BE2C (cell line): ENCODE measurements at regions not wholly inside any gene's neighbourhood (a gene's known extent, or its start where the extent isn't known, plus 50 kb on each side); places are given as distances from the start of the nearest gene placed in this dataset.

ENCODE experiments used
- DNase-seq: peaks from one replicate; pipeline ENCODE4 v3.0.0-alpha.2; 2020
- H3K27me3 ChIP-seq: fragments of 250-450 bp; sonication (Bioruptor Pico); 2 replicates; pipeline ENCODE4 v1.5.1; 2020; ENCODE audit warnings: mild to moderate bottlenecking
- H3K36me3 ChIP-seq: fragments of 250-450 bp; sonication (Bioruptor Pico); 2 replicates; pipeline ENCODE4 v1.5.1; 2020; ENCODE audit warnings: mild to moderate bottlenecking
- H3K4me1 ChIP-seq: fragments of 250-450 bp; sonication (Bioruptor Pico); 2 replicates; pipeline ENCODE4 v1.5.1; 2020
- H3K4me3 ChIP-seq: 2 replicates; pipeline ENCODE4 v1.5.1; 2011; ENCODE audit warnings: low read depth, low read length
- H3K9me3 ChIP-seq: fragments of 250-450 bp; sonication (Bioruptor Pico); 2 replicates; pipeline ENCODE4 v1.5.1; 2020
- CTCF ChIP-seq: IDR thresholded peaks from 2 replicates; pipeline ENCODE4 v1.5.1; 2012; ENCODE audit warnings: mild to moderate bottlenecking, low read depth, low read length

DNA sequence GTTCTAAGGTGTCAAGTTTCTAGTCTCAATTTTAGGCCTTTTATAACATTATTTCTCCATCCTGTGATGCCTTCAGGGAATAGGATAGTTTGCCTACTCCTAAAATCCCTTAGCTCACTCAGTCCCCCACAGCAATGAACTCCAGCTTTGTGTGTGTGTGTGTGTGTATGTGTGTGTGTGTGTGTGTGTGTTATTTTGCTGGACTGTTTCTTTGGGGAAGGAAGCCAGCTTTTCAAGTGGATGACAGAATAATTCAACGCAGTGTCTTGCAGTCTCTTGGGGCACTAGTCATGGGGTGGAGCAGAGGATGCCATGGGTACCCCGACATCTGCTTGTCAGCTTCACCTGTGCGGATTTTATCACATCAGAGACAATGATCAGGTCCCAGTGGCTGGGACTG lies 262.8 kb upstream of the DAPK1 start:
- Histone ChIP-seq H3K27me3 (no peaks in the 10 kb centered on the region), H3K4me1 (no peaks in the 10 kb centered on the region), H3K36me3 (no peaks in the 10 kb centered on the region), H3K4me3 (no peak overlapping the region), H3K9me3 (no peaks in the 10 kb centered on the region)
- DNase-seq = no peak
- no peak for TF ChIP-seq CTCF

DNA sequence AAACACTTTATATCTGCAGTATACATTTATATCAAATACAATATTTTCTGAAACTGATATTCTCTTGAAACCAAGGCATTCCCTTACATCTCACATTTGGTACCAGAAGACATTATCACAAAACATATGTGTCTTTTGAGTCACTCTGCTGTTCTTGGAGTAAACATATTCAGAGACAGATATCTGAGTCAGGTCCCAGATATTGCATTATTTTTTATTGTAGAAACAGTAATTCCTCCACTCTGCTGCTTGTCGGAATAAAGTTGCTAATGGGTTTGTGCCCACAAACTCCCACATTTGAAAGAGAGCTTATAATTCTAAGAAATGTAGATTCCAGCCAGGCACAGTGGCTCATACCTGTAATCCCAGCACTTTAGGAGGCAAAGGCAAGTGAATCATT lies 261.1 kb upstream of the DAPK1 start:
- Histone ChIP-seq H3K9me3 (no peaks in the 10 kb centered on the region), H3K4me3 (no peak overlapping the region), H3K36me3 (no peaks in the 10 kb centered on the region), H3K4me1 (no peaks in the 10 kb centered on the region), H3K27me3 (no peaks in the 10 kb centered on the region; the same call in 1 of the 2 replicates)
- TF ChIP-seq CTCF = no peak
- DNase-seq = no peak

DNA sequence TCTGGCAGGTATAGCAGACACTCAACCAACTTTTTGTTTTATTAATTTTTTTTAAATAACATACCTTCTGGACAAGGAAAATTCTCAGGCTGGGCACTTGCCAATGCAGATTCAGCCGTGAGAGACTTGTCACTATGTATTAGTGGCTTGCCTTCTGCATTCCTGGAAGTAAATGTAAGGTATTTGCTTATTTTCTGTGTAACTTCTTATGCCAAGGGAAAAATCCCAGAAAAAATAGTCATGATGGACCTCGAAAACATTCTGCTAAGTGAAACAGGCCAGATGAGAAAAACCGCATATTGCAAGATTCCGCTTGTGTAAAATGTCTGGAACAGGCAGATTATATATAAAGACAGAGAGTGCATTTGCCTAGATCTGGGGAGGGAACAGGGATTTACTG lies 260.3 kb upstream of the DAPK1 start:
- H3K4me3 ChIP-seq = no peak overlapping the region
- no peak for TF ChIP-seq CTCF
- H3K9me3 ChIP-seq = no peaks in the 10 kb centered on the region
- H3K36me3 ChIP-seq = no peaks in the 10 kb centered on the region
- no peaks in the 10 kb centered on the region; the same call in 1 of the 2 replicates for H3K27me3 ChIP-seq
- H3K4me1 ChIP-seq = no peaks in the 10 kb centered on the region
- no peak for DNase-seq

- no peaks in the 10 kb centered on the region for H3K4me1 ChIP-seq
- H3K9me3 ChIP-seq = no peaks in the 10 kb centered on the region
- no peaks in the 10 kb centered on the region; the same call in 1 of the 2 replicates for H3K27me3 ChIP-seq
- no peak for TF ChIP-seq CTCF
- no peak for DNase-seq
- H3K36me3 ChIP-seq = no peaks in the 10 kb centered on the region
- H3K4me3 ChIP-seq = no peak overlapping the region
Observed at GRCh38 chr9:87238545-87238944, 259.1 kb upstream of the DAPK1 start.

GRCh38 chr9:87239312-87239711 lies 258.4 kb upstream of the DAPK1 start:
- no peak for TF ChIP-seq CTCF
- Histone ChIP-seq H3K4me3 (no peak overlapping the region), H3K4me1 (no peaks in the 10 kb centered on the region), H3K27me3 (no peaks in the 10 kb centered on the region; the same call in 1 of the 2 replicates), H3K36me3 (no peaks in the 10 kb centered on the region), H3K9me3 (no peaks in the 10 kb centered on the region)
- no peak for DNase-seq

GRCh38 chr9:87243602-87244001 lies 254.1 kb upstream of the DAPK1 start:
- Histone ChIP-seq H3K27me3 (peaks cover 8% of the 10 kb centered on the region), H3K36me3 (no peaks in the 10 kb centered on the region), H3K4me1 (no peaks in the 10 kb centered on the region), H3K9me3 (no peaks in the 10 kb centered on the region), H3K4me3 (no peak overlapping the region)
- no peak for TF ChIP-seq CTCF
- no peak for DNase-seq
